ENCODE measurements at regions not wholly inside any gene's neighbourhood (a gene's known extent, or its start where the extent isn't known, plus 50 kb on each side); places are given as distances from the start of the nearest gene placed in this dataset.
"Not testable (repeated sequence)": the region's sequence is repeated elsewhere in the genome, so short reads cannot be mapped to it uniquely, and the experiment has no call there.

DNA sequence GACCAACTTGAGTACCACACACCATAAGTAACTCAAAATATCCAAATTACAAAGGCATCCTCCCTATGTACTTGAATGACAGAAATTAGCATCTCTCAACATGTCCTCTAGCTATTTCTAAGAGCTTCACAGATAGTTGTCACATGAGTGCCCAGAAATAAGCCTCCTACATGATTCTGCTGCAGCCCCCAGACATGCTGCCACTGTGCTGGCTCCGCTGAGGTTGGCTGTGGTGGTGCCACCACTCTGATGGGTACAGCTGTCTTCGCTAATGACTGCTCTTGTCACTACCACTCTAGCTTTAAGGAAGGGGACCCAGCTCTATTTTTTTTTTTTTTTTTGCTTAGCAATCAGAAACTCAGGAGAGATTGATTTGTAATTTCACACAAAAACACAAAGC lies 256.0 kb downstream of the GRXCR1 start:
- Histone ChIP-seq H3K36me3 (ENCODE audit: control insufficient read depth in 1 of 2, insufficient read depth in 2 of 2, low read length in 2 of 2) (no peaks in the 10 kb centered on the region), H3K9me3 (ENCODE audit: control insufficient read depth in 1 of 2, low read length in 2 of 2) (peaks cover 0 to 2% of the 10 kb centered on the region in 2 donors), H3K4me3 (ENCODE audit: low read depth in 1 of 2, low read length in 2 of 2) (no peak overlapping the region), H3K4me1 (ENCODE audit: control insufficient read depth in 1 of 2, insufficient read depth in 2 of 2, low read length in 2 of 2) (no peaks in the 10 kb centered on the region), H3K27me3 (ENCODE audit: control insufficient read depth in 1 of 2, insufficient read depth in 2 of 2, low read length in 2 of 2) (no peaks in the 10 kb centered on the region), H3K9ac (ENCODE audit: low read depth in 1 of 2, low read length in 2 of 2) (no peak overlapping the region), H3K27ac (ENCODE audit: low read depth, low read length) (no peak overlapping the region)

DNA sequence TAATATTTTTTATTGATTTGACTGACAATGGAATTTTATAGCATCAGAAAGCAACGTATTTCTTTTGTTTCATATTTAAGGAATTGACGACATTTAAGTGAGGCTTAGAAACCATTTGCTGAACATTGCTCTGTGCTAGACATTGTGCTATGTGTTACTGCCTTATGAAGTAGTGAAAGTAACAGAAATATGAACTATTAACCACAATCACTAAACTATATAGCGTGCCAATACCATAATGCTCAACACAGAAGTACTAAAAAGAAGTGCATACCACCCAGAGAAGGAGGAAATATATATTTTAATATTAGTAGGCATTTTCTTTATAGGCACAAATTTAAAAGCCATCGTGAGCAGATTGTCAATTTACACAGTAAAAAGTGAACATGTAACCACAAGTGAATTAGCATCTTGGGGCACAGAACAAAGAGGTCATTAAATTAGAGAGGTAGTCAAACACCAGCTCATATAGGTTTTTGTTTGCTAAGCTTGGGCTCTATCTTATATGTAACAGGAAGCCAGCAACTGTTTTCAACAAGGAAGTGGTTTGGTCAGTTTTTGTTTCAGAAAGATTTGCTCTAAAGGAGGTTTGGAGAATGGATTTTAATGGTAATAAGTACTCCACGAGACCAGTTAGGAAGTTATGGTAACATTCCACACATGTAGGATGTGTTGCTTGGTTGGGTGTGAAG lies 270.7 kb downstream of the GRXCR1 start:
- Histone ChIP-seq H3K27ac (ENCODE audit: low read depth, low read length) (no peak overlapping the region), H3K9me3 (ENCODE audit: control insufficient read depth in 1 of 2, low read length in 2 of 2) (peaks cover 3 to 10% of the 10 kb centered on the region in 2 donors), H3K36me3 (ENCODE audit: control insufficient read depth in 1 of 2, insufficient read depth in 2 of 2, low read length in 2 of 2) (no peaks in the 10 kb centered on the region), H3K9ac (ENCODE audit: low read depth in 1 of 2, low read length in 2 of 2) (no peak overlapping the region), H3K4me3 (ENCODE audit: low read depth in 1 of 2, low read length in 2 of 2) (no peak overlapping the region), H3K27me3 (ENCODE audit: control insufficient read depth in 1 of 2, insufficient read depth in 2 of 2, low read length in 2 of 2) (no peaks in the 10 kb centered on the region), H3K4me1 (ENCODE audit: control insufficient read depth in 1 of 2, insufficient read depth in 2 of 2, low read length in 2 of 2) (no peaks in the 10 kb centered on the region)

DNA sequence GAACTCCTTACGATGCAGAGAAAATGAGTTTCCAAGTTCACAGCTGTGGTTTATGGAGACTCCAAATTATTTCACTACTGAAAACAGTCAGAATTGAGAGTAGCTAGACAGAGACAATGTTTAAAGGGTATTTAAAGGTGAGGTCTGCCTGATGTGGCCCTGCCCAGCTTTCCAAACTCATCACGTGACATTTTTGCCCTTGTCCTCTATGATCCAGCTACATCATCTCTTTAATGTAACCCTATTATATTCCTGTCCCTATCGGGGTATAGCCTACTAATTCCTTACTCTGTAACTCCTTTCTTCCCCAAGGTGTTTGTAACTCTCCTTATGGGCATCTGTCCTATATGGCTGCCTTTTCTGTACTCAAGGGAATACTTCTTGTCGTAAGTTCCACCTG lies 297.2 kb downstream of the GRXCR1 start:
- H3K27me3 ChIP-seq (ENCODE audit: control insufficient read depth in 1 of 2, insufficient read depth in 2 of 2, low read length in 2 of 2), result no peaks in the 10 kb centered on the region
- no peaks in the 10 kb centered on the region for H3K4me1 ChIP-seq (ENCODE audit: control insufficient read depth in 1 of 2, insufficient read depth in 2 of 2, low read length in 2 of 2)
- no peak overlapping the region for H3K9ac ChIP-seq (ENCODE audit: low read depth in 1 of 2, low read length in 2 of 2)
- no peaks in the 10 kb centered on the region for H3K9me3 ChIP-seq (ENCODE audit: control insufficient read depth in 1 of 2, low read length in 2 of 2)
- H3K4me3 ChIP-seq (ENCODE audit: low read depth in 1 of 2, low read length in 2 of 2), result no peak overlapping the region
- H3K36me3 ChIP-seq (ENCODE audit: control insufficient read depth in 1 of 2, insufficient read depth in 2 of 2, low read length in 2 of 2), result no peaks in the 10 kb centered on the region
- H3K27ac ChIP-seq (ENCODE audit: low read depth, low read length), result no peak overlapping the region

DNA sequence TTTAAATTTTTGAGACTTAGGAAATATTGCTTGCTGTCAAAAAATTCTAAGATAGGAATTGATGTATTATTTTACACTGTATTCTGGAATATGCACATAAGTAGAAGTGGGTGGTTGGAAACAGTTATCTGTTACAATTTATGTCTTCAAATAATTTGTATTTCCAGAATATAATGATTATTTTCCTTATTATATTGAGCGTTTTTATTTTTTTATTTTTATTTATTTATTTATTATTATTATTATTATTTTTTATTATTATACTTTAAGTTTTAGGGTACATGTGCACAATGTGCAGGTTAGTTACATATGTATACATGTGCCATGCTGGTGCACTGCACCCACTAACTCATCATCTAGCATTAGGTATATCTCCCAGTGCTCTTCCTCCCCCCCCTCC lies 320.1 kb downstream of the GRXCR1 start:
- not testable (repeated sequence) for H3K4me1 ChIP-seq (ENCODE audit: control insufficient read depth in 1 of 2, insufficient read depth in 2 of 2, low read length in 2 of 2); H3K4me3 ChIP-seq (ENCODE audit: low read depth in 1 of 2, low read length in 2 of 2); H3K27ac ChIP-seq (ENCODE audit: low read depth, low read length); H3K9ac ChIP-seq (ENCODE audit: low read depth in 1 of 2, low read length in 2 of 2); H3K27me3 ChIP-seq (ENCODE audit: control insufficient read depth in 1 of 2, insufficient read depth in 2 of 2, low read length in 2 of 2); H3K9me3 ChIP-seq (ENCODE audit: control insufficient read depth in 1 of 2, low read length in 2 of 2); H3K36me3 ChIP-seq (ENCODE audit: control insufficient read depth in 1 of 2, insufficient read depth in 2 of 2, low read length in 2 of 2)

DNA sequence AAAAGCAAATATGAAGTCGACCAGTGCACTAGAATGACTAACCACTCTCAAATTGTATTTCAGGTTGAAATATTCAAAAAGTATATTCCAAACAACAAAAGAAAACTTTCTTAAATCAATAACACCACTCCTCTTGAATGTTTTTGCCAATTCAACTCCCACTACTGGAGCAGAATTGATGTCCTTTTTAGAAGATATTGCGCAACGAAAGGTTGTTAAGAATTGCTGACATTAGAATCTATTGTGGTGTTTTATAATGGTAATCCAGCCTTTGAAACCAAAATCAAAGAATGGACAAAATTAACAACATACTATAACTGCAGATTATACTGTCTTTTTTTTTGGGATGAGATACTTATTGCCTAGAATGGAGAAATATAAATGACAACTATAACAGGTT lies 331.3 kb downstream of the GRXCR1 start:
- Histone ChIP-seq H3K27ac (ENCODE audit: low read depth, low read length) (no peak overlapping the region), H3K36me3 (ENCODE audit: control insufficient read depth in 1 of 2, insufficient read depth in 2 of 2, low read length in 2 of 2) (no peaks in the 10 kb centered on the region), H3K4me3 (ENCODE audit: low read depth in 1 of 2, low read length in 2 of 2) (no peak overlapping the region), H3K27me3 (ENCODE audit: control insufficient read depth in 1 of 2, insufficient read depth in 2 of 2, low read length in 2 of 2) (no peaks in the 10 kb centered on the region), H3K9ac (ENCODE audit: low read depth in 1 of 2, low read length in 2 of 2) (no peak overlapping the region), H3K4me1 (ENCODE audit: control insufficient read depth in 1 of 2, insufficient read depth in 2 of 2, low read length in 2 of 2) (no peaks in the 10 kb centered on the region), H3K9me3 (ENCODE audit: control insufficient read depth in 1 of 2, low read length in 2 of 2) (no peaks in the 10 kb centered on the region)

DNA sequence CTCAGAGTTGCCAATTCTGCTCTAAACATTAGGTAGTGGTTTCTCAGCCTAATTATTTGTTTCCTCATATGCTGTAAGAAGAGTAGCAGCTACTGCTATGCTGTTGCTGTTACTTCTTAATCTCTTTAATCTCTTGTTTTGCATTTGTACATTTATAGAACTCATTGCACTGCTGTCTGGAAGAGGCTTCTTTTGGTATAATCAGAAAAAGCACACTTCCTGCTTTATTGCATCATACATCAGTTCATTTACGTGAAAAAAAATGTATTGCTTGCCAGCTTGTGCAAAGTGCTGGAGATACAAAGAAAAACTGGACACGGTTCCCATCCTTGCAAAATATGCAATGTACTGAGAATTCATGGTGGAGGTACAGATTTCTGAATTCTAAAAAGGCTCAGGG lies 332.0 kb downstream of the GRXCR1 start:
- H3K27ac ChIP-seq (ENCODE audit: low read depth, low read length), result no peak overlapping the region
- H3K27me3 ChIP-seq (ENCODE audit: control insufficient read depth in 1 of 2, insufficient read depth in 2 of 2, low read length in 2 of 2), result no peaks in the 10 kb centered on the region
- no peak overlapping the region for H3K9ac ChIP-seq (ENCODE audit: low read depth in 1 of 2, low read length in 2 of 2)
- H3K36me3 ChIP-seq (ENCODE audit: control insufficient read depth in 1 of 2, insufficient read depth in 2 of 2, low read length in 2 of 2), result no peaks in the 10 kb centered on the region
- H3K9me3 ChIP-seq (ENCODE audit: control insufficient read depth in 1 of 2, low read length in 2 of 2), result no peaks in the 10 kb centered on the region
- no peak overlapping the region for H3K4me3 ChIP-seq (ENCODE audit: low read depth in 1 of 2, low read length in 2 of 2)
- no peaks in the 10 kb centered on the region for H3K4me1 ChIP-seq (ENCODE audit: control insufficient read depth in 1 of 2, insufficient read depth in 2 of 2, low read length in 2 of 2)

DNA sequence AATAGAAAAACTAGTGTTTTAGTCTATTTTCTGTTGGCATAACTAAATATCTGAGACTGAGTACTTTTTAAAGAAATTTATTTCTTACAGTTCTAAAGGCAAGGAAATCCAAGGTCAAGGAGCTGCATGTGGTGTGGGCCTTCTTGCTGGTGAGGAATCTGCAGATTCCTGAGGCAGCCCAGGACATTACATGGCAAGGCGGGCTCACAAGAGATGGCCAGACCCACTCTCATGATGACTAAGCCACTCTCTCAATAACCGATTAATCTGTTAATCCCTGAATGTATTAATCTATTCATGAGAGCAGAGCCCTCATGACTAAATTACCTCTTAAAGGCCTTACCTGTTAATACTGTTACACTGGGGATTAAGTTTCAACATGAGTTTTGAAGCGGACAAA lies 340.8 kb downstream of the GRXCR1 start:
- Histone ChIP-seq H3K36me3 (ENCODE audit: control insufficient read depth in 1 of 2, insufficient read depth in 2 of 2, low read length in 2 of 2) (no peaks in the 10 kb centered on the region), H3K27me3 (ENCODE audit: control insufficient read depth in 1 of 2, insufficient read depth in 2 of 2, low read length in 2 of 2) (no peaks in the 10 kb centered on the region), H3K9ac (ENCODE audit: low read depth in 1 of 2, low read length in 2 of 2) (no peak overlapping the region), H3K9me3 (ENCODE audit: control insufficient read depth in 1 of 2, low read length in 2 of 2) (peaks cover 0 to 8% of the 10 kb centered on the region in 2 donors), H3K27ac (ENCODE audit: low read depth, low read length) (no peak overlapping the region), H3K4me3 (ENCODE audit: low read depth in 1 of 2, low read length in 2 of 2) (no peak overlapping the region), H3K4me1 (ENCODE audit: control insufficient read depth in 1 of 2, insufficient read depth in 2 of 2, low read length in 2 of 2) (no peaks in the 10 kb centered on the region)

DNA sequence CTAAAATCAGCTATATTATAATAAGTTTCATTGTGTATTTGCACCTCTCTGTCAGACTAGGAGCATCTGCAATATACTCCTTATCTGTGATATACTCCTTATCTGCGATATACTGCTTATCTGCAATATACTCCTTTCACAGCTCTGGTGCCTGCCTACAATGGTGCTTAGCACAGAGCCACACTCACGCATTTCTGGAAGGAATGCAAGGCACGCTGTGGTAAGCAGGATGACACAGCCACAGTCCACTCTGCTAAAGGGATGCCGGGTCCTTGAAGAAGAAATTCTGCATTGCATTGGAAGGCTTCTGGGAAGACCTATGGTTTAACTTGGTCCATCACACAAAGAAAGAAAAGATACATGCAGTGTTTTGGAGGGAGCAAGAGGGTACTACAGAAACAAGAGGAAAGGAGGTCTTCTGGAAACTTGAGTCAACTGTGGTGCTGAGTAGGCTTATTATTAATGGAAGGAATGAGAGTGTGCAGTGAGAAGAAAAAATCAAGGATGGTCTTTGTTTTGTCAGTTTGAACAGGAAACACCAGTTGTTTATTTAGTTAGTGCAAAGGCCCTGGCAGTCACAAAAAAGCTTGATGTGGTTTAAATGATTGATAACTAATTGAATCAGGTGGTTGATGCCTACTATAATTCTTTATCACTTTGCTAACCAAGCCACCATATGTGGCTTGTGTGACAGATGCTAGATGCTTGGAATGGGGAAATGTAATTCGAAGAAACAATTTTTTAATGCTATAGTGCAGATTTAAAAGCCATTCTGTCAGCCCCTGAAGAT lies 342.3 kb downstream of the GRXCR1 start:
- Histone ChIP-seq H3K27me3 (ENCODE audit: control insufficient read depth in 1 of 2, insufficient read depth in 2 of 2, low read length in 2 of 2) (no peaks in the 10 kb centered on the region), H3K4me3 (ENCODE audit: low read depth in 1 of 2, low read length in 2 of 2) (no peak overlapping the region), H3K9me3 (ENCODE audit: control insufficient read depth in 1 of 2, low read length in 2 of 2) (peaks cover 0 to 8% of the 10 kb centered on the region in 2 donors), H3K36me3 (ENCODE audit: control insufficient read depth in 1 of 2, insufficient read depth in 2 of 2, low read length in 2 of 2) (no peaks in the 10 kb centered on the region), H3K27ac (ENCODE audit: low read depth, low read length) (no peak overlapping the region), H3K4me1 (ENCODE audit: control insufficient read depth in 1 of 2, insufficient read depth in 2 of 2, low read length in 2 of 2) (no peaks in the 10 kb centered on the region), H3K9ac (ENCODE audit: low read depth in 1 of 2, low read length in 2 of 2) (no peak overlapping the region)

DNA sequence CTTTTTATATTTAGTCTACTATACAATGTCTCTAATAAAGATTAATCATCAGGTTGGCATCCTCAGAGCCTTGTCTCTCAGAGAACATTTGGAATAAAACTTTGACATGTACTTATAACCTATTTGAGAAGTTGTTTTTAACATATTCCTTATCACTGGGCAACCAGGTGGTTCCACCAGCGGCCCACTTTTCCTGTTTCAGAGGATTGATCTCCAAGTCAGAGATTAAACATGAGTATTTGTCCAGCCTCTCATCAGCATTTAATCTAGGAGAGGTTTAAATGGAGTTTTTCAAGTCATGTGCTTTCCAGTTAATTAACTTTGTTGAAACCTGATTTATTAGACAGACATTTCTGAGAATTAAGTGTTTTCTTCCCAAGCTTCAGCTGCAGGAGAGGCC lies 345.5 kb downstream of the GRXCR1 start:
- no peak overlapping the region for H3K9ac ChIP-seq (ENCODE audit: low read depth in 1 of 2, low read length in 2 of 2)
- no peaks in the 10 kb centered on the region for H3K4me1 ChIP-seq (ENCODE audit: control insufficient read depth in 1 of 2, insufficient read depth in 2 of 2, low read length in 2 of 2)
- no peak overlapping the region for H3K27ac ChIP-seq (ENCODE audit: low read depth, low read length)
- H3K9me3 ChIP-seq (ENCODE audit: control insufficient read depth in 1 of 2, low read length in 2 of 2), result peaks cover 0 to 8% of the 10 kb centered on the region in 2 donors
- no peaks in the 10 kb centered on the region for H3K27me3 ChIP-seq (ENCODE audit: control insufficient read depth in 1 of 2, insufficient read depth in 2 of 2, low read length in 2 of 2)
- no peak overlapping the region for H3K4me3 ChIP-seq (ENCODE audit: low read depth in 1 of 2, low read length in 2 of 2)
- no peaks in the 10 kb centered on the region for H3K36me3 ChIP-seq (ENCODE audit: control insufficient read depth in 1 of 2, insufficient read depth in 2 of 2, low read length in 2 of 2)

DNA sequence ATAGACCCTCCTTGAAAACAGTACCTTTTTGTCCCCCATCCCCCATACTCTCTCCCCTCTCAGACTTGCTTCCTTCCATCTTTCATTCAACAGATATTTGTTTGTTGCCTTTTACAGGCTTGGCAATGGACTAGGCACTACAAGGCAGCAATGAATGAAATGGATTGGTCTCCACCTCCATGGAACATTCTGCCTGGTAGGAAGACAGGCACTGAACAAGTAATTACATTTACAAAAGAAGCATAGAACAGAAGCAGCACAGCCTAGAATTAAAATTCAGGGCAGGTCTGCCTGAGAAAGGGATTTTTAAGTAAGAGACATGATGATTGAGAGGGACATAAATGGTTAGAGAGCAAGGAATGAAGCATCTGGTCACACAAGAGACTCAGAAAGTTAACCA lies 346.1 kb downstream of the GRXCR1 start:
- no peaks in the 10 kb centered on the region for H3K4me1 ChIP-seq (ENCODE audit: control insufficient read depth in 1 of 2, insufficient read depth in 2 of 2, low read length in 2 of 2)
- peaks cover 0 to 8% of the 10 kb centered on the region in 2 donors for H3K9me3 ChIP-seq (ENCODE audit: control insufficient read depth in 1 of 2, low read length in 2 of 2)
- no peaks in the 10 kb centered on the region for H3K27me3 ChIP-seq (ENCODE audit: control insufficient read depth in 1 of 2, insufficient read depth in 2 of 2, low read length in 2 of 2)
- H3K9ac ChIP-seq (ENCODE audit: low read depth in 1 of 2, low read length in 2 of 2), result no peak overlapping the region
- no peak overlapping the region for H3K27ac ChIP-seq (ENCODE audit: low read depth, low read length)
- H3K4me3 ChIP-seq (ENCODE audit: low read depth in 1 of 2, low read length in 2 of 2), result no peak overlapping the region
- no peaks in the 10 kb centered on the region for H3K36me3 ChIP-seq (ENCODE audit: control insufficient read depth in 1 of 2, insufficient read depth in 2 of 2, low read length in 2 of 2)

All from duodenal mucosa (tissue), 2 donors.